H1 (cell line): ENCODE measurements at regions not wholly inside any gene's neighbourhood (a gene's known extent, or its start where the extent isn't known, plus 50 kb on each side); places are given as distances from the start of the nearest gene placed in this dataset.

Experiments used
- CTCF ChIA-PET: fragments of 300-600 bp; sonication (Branson Sonifier 250); formaldehyde crosslinking; loops from one replicate; lab custom pipeline; 2021; ENCODE audit not compliant: partially characterized antibody; lab: Charles Lee
- POLR2A ChIA-PET: fragments of 300-600 bp; sonication (Branson Sonifier 250); formaldehyde crosslinking; loops from one replicate; lab custom pipeline; 2021; ENCODE audit warnings: inconsistent platforms; ENCODE audit not compliant: partially characterized antibody; lab: Charles Lee
- DNase-seq, 2 experiments: peaks; one replicate each; pipeline versions ENCODE4 v3.0.0 to v3.0.0-alpha.2; 2010 to 2022; ENCODE audit warnings: low spot score in 2 of 2, low read depth in 1 of 2, mixed read lengths in 1 of 2
- FAIRE-seq: peaks from 2 replicates; lab custom pipeline; 2011; peaks lifted over from hg19 to GRCh38; lab: Jason Lieb, UNC
- H2AFZ ChIP-seq: 2 replicates; pipeline ENCODE4 v1.8.1; 2012; ENCODE audit warnings: low read length, inconsistent platforms
- H2AK5ac ChIP-seq: 2 replicates; pipeline ENCODE4 v1.6.1; 2013; ENCODE audit warnings: low read depth, low read length
- H2BK120ac ChIP-seq: replicated peaks from 2 replicates; pipeline ENCODE3; 2013; ENCODE audit warnings: low read depth, low read length, inconsistent platforms
- H2BK12ac ChIP-seq: 2 replicates; pipeline ENCODE4 v1.6.1; 2013; ENCODE audit warnings: low read depth, low read length
- H2BK15ac ChIP-seq: 2 replicates; pipeline ENCODE4 v1.6.1; 2013; ENCODE audit warnings: low read length
- H2BK20ac ChIP-seq: 2 replicates; pipeline ENCODE4 v1.6.1; 2013; ENCODE audit warnings: low read length
- H2BK5ac ChIP-seq: 2 replicates; pipeline ENCODE4 v1.6.1; 2013; ENCODE audit warnings: low read depth, low read length
- H3K14ac ChIP-seq: 2 replicates; pipeline ENCODE4 v1.6.1; 2013; ENCODE audit warnings: inconsistent platforms; ENCODE audit not compliant: insufficient read length
- H3K18ac ChIP-seq: 2 replicates; pipeline ENCODE4 v1.6.1; 2013; ENCODE audit warnings: low read length; ENCODE audit errors: extremely low read depth
- H3K23ac ChIP-seq: 2 replicates; pipeline ENCODE4 v1.6.1; 2013; ENCODE audit warnings: inconsistent platforms; ENCODE audit not compliant: insufficient read length
- H3K23me2 ChIP-seq: 2 replicates; pipeline ENCODE4 v1.6.1; 2013; ENCODE audit warnings: low read depth, low read length
- H3K27ac ChIP-seq: 2 replicates; pipeline ENCODE4 v1.6.1; 2011; ENCODE audit warnings: low read depth, low read length, inconsistent platforms
- H3K27me3 ChIP-seq, 4 experiments: replicated peaks in 1 of 4; 1 replicate in 1 of 4; 2 replicates in 3 of 4; pipeline versions ENCODE4 v1.6.1 to v1.8.1; 2011 to 2013; ENCODE audit warnings: low read length in 3 of 4, mild to moderate bottlenecking in 3 of 4, inconsistent platforms in 2 of 4, mixed read lengths in 2 of 4, moderate library complexity in 1 of 4; ENCODE audit not compliant: control insufficient read depth in 3 of 4, insufficient read depth in 3 of 4; ENCODE audit errors: extremely low read depth in 1 of 4
- H3K36me3 ChIP-seq, 4 experiments: 2 replicates each; pipeline versions ENCODE4 v1.6.1 to v1.8.1; 2011 to 2013; ENCODE audit warnings: mild to moderate bottlenecking in 4 of 4, low read length in 3 of 4, moderate library complexity in 2 of 4, control low read depth in 1 of 4, inconsistent platforms in 1 of 4; ENCODE audit not compliant: insufficient read depth in 4 of 4, control insufficient read depth in 2 of 4
- H3K4ac ChIP-seq: replicated peaks from 2 replicates; pipeline ENCODE3; 2013; ENCODE audit warnings: low read length, low read depth, mixed read lengths, inconsistent platforms; ENCODE audit not compliant: insufficient read length
- H3K4me1 ChIP-seq, 4 experiments: replicated peaks in 1 of 4; 1 replicate in 1 of 4; 2 replicates in 3 of 4; pipeline versions ENCODE4 v1.6.1 to v1.8.1; 2011 to 2013; ENCODE audit warnings: low read length in 3 of 4, inconsistent platforms in 2 of 4, mixed read lengths in 1 of 4; ENCODE audit not compliant: insufficient read depth in 4 of 4, control insufficient read depth in 3 of 4
- H3K4me2 ChIP-seq, 2 experiments: 2 replicates each; pipeline versions ENCODE4 v1.6.1 to v1.8.1; 2011 to 2013; ENCODE audit warnings: low read depth in 2 of 2, low read length in 2 of 2, control low read depth in 1 of 2, inconsistent platforms in 1 of 2, mild to moderate bottlenecking in 1 of 2; ENCODE audit not compliant: insufficient read depth in 1 of 2
- H3K4me3 ChIP-seq, 4 experiments: fragments of 200-600, 300-600 bp in 1 of 4; sonication (generic), shearing (Covaris generic), sonication (Bioruptor Twin) in 1 of 4; 2 replicates each; pipeline versions ENCODE4 v1.5.1 to v1.8.1; 2011 to 2016; ENCODE audit warnings: low read length in 4 of 4, low read depth in 3 of 4, control low read depth in 2 of 4, inconsistent platforms in 2 of 4, mild to moderate bottlenecking in 2 of 4, mixed read lengths in 1 of 4, moderate library complexity in 1 of 4; ENCODE audit not compliant: insufficient read depth in 2 of 4; ENCODE audit errors: extremely low read depth in 1 of 4
- H3K56ac ChIP-seq: replicated peaks from 2 replicates; pipeline ENCODE3; 2013; ENCODE audit warnings: low read depth, mild to moderate bottlenecking, mixed read lengths, low read length, inconsistent platforms; ENCODE audit not compliant: insufficient read length
- H3K79me1 ChIP-seq: 2 replicates; pipeline ENCODE4 v1.6.1; 2013; ENCODE audit warnings: low read depth, low read length, control low read depth
- H3K79me2 ChIP-seq, 2 experiments: 2 replicates each; pipeline versions ENCODE4 v1.6.1 to v1.8.1; 2012 to 2013; ENCODE audit warnings: low read length in 2 of 2, mild to moderate bottlenecking in 2 of 2, inconsistent platforms in 1 of 2; ENCODE audit not compliant: insufficient read depth in 2 of 2, control insufficient read depth in 1 of 2
- H3K9ac ChIP-seq, 4 experiments: replicated peaks in 1 of 4; 1 replicate in 1 of 4; 2 replicates in 3 of 4; pipeline versions ENCODE4 v1.6.1 to v1.8.1; 2011 to 2013; ENCODE audit warnings: low read depth in 3 of 4, low read length in 3 of 4, control low read depth in 2 of 4, mild to moderate bottlenecking in 2 of 4, moderate library complexity in 2 of 4, inconsistent platforms in 1 of 4; ENCODE audit errors: extremely low read depth in 1 of 4
- H3K9me3 ChIP-seq, 2 experiments: 2 replicates each; pipeline versions ENCODE4 v1.6.1 to v1.8.1; 2012 to 2013; ENCODE audit warnings: mild to moderate bottlenecking in 2 of 2, moderate library complexity in 2 of 2, control low read depth in 1 of 2, inconsistent platforms in 1 of 2, low read depth in 1 of 2, low read length in 1 of 2, mixed read lengths in 1 of 2; ENCODE audit not compliant: insufficient read depth in 2 of 2
- H4K20me1 ChIP-seq, 2 experiments: replicated peaks in 1 of 2; 2 replicates each; pipeline versions ENCODE3 to v1.8.1; 2011 to 2013; ENCODE audit warnings: inconsistent platforms in 2 of 2, low read length in 2 of 2, mild to moderate bottlenecking in 1 of 2; ENCODE audit not compliant: insufficient read depth in 2 of 2, control insufficient read depth in 1 of 2
- H4K5ac ChIP-seq: 2 replicates; pipeline ENCODE4 v1.6.1; 2013; ENCODE audit warnings: low read length, low read depth, mixed read lengths, inconsistent platforms; ENCODE audit not compliant: insufficient read length
- H4K8ac ChIP-seq: 2 replicates; pipeline ENCODE4 v1.8.0; 2013; ENCODE audit warnings: mild to moderate bottlenecking, moderate library complexity, low read length, inconsistent platforms; ENCODE audit not compliant: insufficient read depth; ENCODE audit errors: extremely low read depth
- H4K91ac ChIP-seq: replicated peaks from 2 replicates; pipeline ENCODE3; 2013; ENCODE audit warnings: low read length, mixed read lengths, inconsistent platforms; ENCODE audit not compliant: insufficient read length
- CBX5 ChIP-seq: fragments of 300-800, 300-1000 bp; sonication (generic); IDR thresholded peaks from 2 replicates; pipeline ENCODE4 v1.7.1; 2016; ENCODE audit warnings: antibody characterized with exemption, low read length, low read depth
- FOSL1 ChIP-seq: IDR thresholded peaks from 2 replicates; pipeline ENCODE4 v1.6.1; 2011; ENCODE audit warnings: mild to moderate bottlenecking, low read depth, low read length, moderate library complexity; ENCODE audit not compliant: insufficient read depth
- JUND ChIP-seq: IDR thresholded peaks from 2 replicates; pipeline ENCODE4 v1.6.1; 2011; ENCODE audit warnings: mild to moderate bottlenecking, improper control_type of control experiment, low read length
- KDM5A ChIP-seq: fragments of 200-600 bp; IDR thresholded peaks from 2 replicates; pipeline ENCODE4 v1.7.1; 2012; ENCODE audit warnings: mild to moderate bottlenecking, low read length, inconsistent platforms, mixed read lengths
- SIRT6 ChIP-seq: IDR thresholded peaks from one replicate; pipeline ENCODE4 v1.7.1; 2012; ENCODE audit warnings: low read length, inconsistent platforms
- SIX5 ChIP-seq: IDR thresholded peaks from 2 replicates; pipeline ENCODE4 v1.6.1; 2011; ENCODE audit warnings: mild to moderate bottlenecking, low read depth, low read length
- WGBS, 2 experiments: shearing (Covaris generic) in 1 of 2; methylation state at CpG; one replicate each; pipeline versions ENCODE4 v1.1.6 to v1.1.7; 2013 to 2015; ENCODE audit warnings: low lambda C conversion rate in 2 of 2, mixed read lengths in 2 of 2, inconsistent platforms in 1 of 2, low coverage in 1 of 2, missing lambda C conversion rate in 1 of 2; ENCODE audit not compliant: insufficient replicate concordance in 2 of 2, insufficient coverage in 1 of 2, insufficient read length in 1 of 2; ENCODE audit errors: extremely low coverage in 1 of 2, missing lambda C conversion rate in 1 of 2; 5-methylcytosine and 5-hydroxymethylcytosine counted together

- Histone ChIP-seq H4K8ac (no peak overlapping the region), H2BK12ac (no peak overlapping the region), H4K91ac (no peak overlapping the region), H4K5ac (no peak overlapping the region), H3K56ac (no peak overlapping the region), H3K4me2 (peak overlapping the region; percentile 6 to 9; a peak in 1 of 4 replicates), H2BK120ac (no peak overlapping the region), H3K79me2 (no peaks in the 10 kb centered on the region), H3K27ac (no peak overlapping the region), H3K9me3 (no peaks in the 10 kb centered on the region; a peak in 1 of 4 replicates), H2BK15ac (no peak overlapping the region), H3K23me2 (no peaks in the 10 kb centered on the region; the same call in 1 of the 2 replicates), H2AFZ (no peak overlapping the region), H3K4ac (no peak overlapping the region), H3K36me3 (no peaks in the 10 kb centered on the region), H2BK5ac (no peak overlapping the region), H4K20me1 (no peaks in the 10 kb centered on the region), H2BK20ac (no peak overlapping the region), H3K18ac (no peak overlapping the region), H3K4me3 (no peak overlapping the region), H2AK5ac (no peak overlapping the region), H3K27me3 (no peaks in the 10 kb centered on the region), H3K79me1 (no peaks in the 10 kb centered on the region), H3K23ac (no peak overlapping the region), H3K4me1 (peaks cover 0 to 7% (median under 1%) of the 10 kb centered on the region in 4 experiments; a peak in 3 of 7 replicates), H3K9ac (no peak overlapping the region), H3K14ac (no peak overlapping the region)
- DNase-seq, result no peak
- 8% methylated on average over 3 of the region's 3 CpGs; no CpG with 5 or more reads in 1 of the 2 experiments for WGBS, 2 experiments
- POLR2A ChIA-PET, result no interaction called here
- CTCF ChIA-PET, result no interaction called here
- no peak for FAIRE-seq
- TF ChIP-seq SIRT6, result no peak
- no peak for TF ChIP-seq SIX5
- no peak for TF ChIP-seq KDM5A
- no peak for TF ChIP-seq CBX5
- TF ChIP-seq FOSL1, result no peak
- TF ChIP-seq JUND, result 0 out of 2 replicates have a peak, but pooled peaks have one; percentile 18
Measured at GRCh38 chr11:23959462-23959861, 537.4 kb upstream of the LUZP2 start.
